NCI-H146 (cell line): ENCODE measurements at regions not wholly inside any gene's neighbourhood (a gene's known extent, or its start where the extent isn't known, plus 50 kb on each side); places are given as distances from the start of the nearest gene placed in this dataset.

Experiments used
- DNase-seq: peaks from one replicate; lab custom pipeline; 2025; lab: John Stamatoyannopoulos, UW

DNA sequence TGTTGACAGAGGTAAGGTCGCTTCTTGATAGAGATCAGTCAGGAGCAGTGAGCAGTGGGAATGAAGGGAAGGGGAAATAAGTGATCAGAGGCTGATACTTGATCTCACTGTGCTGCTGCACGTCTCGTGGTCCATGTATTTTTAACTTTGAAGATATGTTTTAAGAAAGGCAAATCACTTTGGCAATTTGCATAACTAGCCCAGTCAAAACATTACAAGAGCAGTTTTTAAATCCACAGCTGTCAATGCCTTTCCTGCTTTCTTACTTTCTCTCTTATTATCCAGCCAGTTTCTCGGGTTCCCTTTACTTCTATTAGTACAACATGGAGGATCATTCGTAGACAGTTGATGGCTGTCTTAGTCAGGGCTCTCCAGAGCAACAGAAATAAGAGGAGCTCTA, 472.8 kb downstream of the TMA16 start:
- no peak for DNase-seq

DNA sequence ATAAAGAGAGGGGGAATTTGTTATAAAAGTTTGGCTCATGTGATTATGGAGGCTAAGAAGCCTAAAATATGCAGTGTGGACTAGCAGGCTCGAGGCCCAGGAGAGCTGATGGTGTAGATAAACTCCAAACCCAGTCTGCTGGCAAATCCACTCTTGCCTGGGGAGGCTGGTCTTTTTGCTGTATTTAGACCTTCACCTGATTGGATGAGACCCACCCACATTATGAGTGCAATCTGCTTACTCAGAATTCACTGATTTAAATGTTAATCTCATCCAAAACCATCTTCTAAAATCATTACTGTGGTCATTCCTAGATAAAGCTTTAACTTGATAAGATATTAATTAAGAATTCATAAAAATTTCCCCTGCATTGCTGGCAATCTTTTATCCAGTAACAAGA, 473.2 kb downstream of the TMA16 start:
- no peak for DNase-seq

DNA sequence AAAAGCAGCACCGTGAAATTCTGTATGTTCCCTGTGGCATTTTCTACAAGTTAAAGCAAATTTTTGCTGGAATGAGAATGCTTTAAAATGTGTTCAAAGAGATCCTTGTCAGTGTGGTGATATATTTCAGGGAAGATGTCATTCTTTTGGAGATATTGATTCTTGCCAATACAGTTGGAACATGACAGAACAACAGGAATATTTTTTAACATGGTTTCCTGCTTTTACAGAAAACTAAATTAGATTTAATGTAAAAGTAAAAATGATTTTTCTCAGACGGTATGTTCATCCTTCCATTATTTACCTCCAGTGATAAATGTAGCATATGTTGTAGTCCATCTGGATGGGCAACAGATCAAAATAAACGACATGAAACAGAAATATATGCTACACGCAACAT, 474.8 kb downstream of the TMA16 start:
- DNase-seq, result no peak

DNA sequence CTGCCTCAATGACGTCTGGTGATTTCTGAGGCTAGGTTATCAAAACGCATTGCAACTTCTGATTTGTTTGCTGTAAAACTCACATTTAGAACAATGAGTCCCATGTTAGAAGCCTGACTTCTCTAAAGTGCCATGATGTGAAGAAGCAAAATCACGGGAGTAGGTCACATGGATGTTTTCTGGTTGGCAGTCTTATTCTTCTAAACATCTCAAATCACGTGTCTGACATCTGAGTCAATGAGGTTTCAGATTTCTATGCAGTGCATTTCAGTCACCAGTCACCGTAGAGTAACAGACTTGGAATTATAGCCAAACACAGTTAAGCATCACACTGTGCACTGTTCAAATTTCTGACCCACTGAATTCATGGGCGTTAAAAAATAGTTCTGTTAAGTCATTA, 482.1 kb downstream of the TMA16 start:
- no peak for DNase-seq

DNA sequence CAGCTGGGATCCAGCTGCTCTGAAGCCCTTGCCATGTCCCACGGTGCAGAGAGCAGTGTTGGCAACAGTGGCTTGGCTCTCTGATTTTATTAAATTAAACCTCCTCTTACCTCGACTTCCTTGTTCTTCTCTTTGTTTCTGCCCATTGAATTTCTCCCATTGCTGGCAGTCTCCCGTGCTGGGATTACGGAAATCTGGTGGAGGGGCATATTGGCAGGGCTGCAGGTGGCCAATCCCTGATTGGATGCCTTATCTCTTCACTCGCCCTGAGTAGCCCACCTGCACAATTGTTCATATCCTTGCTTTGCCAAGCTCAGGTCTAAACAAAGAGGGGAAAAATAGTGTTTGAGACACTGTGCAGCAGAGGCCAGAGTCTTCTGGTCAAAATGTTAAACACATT, 493.9 kb downstream of the TMA16 start:
- DNase-seq, result no peak

DNA sequence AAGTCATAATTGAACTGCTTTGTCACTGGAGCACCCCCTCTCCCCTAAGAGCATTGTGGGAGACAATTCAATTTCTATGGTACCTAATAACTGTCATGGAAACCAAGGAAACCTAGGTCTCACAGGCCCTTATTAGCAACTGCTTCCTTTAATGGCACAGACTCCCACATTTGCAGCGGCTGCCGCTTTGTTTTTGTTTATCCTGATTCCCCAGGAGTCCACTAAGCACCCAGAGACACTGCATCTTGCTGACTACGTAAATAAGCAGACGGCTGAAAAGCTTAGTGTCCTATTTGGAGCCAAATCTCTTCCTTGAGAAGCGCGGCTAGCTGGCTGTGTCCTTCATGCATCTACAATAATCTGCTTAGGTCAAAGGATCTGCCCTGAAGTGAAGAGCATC, 494.4 kb downstream of the TMA16 start:
- DNase-seq, result no peak

DNA sequence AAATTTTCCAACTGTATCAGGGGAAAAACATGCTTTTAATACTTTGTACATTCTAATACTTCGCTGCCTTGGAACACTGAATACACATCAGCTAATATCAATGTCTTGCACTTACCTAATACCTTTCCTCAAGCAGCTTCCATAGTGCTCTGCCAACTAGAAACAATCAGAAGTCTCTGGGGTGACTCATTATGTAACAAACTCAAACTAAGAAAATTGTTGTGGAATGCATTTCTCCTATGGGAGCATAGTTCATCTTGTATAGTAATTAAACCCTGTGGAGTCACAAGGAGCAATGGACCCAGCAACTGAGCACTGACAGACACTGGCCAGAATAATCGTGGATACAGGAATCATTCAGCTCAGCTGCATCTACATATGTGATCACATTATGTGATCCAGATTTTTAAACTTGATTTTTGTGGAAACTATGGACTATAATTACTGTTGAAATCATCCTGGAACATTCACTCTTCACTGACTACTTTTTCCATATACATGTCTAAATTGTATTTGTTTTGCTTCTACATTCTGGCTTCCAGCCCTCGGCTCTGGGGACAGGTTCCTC, 496.9 kb downstream of the TMA16 start:
- no peak for DNase-seq

DNA sequence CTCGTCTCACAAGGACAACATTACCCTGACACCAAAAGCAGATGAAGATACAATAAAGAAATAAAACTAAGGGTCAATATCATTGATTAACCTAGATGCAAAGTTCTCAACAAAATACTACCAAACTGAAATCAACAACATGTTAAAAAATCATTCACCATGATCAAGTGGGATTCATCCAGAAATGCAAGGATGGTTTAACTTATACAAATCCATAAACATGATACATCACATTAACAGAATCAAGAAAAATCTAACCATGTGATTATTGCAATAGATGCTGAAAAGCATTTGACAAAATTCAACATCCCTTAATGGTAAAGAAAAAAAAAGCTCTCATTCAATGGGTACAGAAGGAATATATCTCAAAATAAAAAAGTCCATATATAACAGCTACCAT, 514.9 kb downstream of the TMA16 start:
- DNase-seq, result no peak

DNA sequence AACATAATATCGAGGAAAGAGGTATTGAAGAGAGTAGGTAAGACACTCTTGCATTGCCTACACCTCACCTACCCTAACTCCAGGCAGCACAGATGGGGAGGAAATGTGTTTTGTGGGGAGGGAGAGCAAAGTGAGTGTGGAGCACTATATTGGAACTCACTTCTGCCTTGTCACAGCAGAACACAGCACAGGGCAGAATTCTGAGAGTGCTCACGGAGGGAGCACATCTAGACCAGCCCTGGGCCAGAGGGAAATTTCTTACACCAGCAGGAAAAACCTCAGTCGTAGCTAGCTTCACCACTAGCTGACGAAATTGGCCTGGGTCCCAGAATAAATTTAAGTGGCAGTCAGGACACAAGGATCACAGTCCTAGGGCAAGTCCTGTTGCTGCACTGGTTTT, 517.3 kb downstream of the TMA16 start:
- no peak for DNase-seq

DNA sequence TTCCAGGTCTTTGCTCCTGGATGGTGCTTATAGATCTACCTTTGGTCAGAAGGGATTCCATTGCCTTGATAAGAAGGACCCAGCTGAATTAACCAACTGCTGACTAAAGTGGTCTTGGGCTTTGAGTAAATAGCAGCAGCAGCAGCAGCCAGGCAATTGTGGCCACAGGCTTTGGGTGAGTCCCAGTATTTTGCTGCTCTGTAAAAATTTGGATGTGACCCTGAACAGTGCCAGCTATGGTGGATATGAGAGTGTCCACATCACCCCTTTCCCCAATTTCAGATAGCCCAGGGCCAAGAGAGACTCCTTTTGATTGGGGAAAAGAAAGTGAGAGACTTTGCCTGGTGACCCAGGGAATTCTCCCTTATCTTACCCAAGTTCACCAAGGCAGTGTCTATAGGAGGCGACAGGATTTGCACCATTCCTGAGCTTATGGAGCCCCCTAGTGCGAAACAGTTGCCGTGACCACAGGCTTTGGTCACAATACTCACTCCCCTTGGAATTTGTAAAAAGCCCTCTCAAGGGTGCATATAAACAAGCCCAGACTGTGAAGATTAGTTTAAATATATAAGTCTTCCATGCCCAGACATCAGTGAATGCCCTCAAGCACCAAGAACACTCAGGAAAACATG, 518.0 kb downstream of the TMA16 start:
- no peak for DNase-seq

DNA sequence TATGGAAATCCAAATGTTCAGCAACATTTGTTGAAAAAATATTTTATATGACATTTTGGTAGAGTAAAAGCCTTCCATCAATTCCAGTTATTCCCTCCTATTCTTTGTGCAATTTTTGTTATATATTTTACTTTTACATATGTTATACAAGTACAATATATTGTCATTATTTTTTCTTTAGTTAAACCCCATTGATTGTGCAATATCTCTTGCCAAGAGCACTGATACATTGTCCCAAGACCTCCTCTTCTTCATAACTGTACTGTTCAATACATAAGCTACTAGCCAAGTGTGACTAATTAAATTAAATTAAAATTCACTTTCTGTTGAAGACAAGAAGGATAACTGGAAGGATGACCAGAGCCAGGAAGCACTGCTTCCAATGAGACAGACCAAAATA, 527.5 kb downstream of the TMA16 start:
- DNase-seq, result no peak

DNA sequence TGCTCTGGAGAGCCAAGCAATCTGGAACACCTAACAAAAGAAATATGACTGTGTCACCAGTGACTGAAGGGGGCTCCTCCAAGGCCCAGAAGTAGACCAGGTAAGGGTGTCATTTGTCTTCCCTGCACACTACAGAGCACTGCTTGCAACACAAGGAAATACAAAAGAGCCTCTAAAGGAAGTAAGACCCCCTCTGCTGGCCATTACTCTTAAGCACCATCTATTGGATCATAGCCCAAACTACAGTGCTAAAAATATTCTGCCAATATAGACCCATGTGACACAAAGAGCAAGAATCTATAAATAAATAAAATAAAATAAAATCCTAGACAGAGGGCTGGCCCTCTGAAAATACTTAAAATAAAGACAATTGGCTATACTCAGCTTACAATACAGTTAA, 528.7 kb downstream of the TMA16 start:
- no peak for DNase-seq

DNA sequence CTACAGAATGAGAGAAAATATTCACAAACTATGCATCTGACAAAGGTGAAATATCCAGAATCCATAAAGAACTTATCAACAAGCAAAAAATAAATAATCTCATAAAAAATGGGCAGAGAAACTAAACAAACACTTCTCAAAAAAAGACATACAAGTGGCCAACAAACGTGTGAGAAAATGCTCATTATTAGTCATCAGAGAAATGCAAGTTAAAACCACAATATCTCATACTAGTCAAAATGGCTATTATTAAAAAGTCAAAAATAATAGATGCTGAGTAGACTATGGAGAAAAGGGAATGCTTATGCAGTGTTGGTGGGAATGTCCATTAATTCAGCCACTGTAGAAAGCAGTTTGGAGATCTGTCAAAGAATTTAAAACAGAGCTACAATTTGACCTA, 533.3 kb downstream of the TMA16 start:
- no peak for DNase-seq

DNA sequence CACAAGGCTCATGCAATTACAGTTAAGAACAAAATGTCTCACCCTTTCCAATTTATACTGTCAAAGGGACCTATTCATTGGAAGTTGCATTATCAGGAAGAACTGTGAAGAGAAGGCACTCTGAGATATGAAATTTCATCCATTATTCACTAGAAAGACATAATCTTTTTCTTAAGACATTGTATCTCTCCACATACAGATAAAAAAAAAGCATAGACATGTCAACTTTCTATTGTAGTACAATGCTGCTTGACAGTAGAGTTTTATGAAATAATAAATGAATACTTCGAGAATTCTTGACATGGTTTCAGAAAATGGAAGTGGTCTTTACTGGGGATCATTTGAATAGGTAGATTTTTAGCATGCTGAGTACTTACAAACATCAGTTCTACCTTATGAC, 545.0 kb downstream of the TMA16 start:
- no peak for DNase-seq

DNA sequence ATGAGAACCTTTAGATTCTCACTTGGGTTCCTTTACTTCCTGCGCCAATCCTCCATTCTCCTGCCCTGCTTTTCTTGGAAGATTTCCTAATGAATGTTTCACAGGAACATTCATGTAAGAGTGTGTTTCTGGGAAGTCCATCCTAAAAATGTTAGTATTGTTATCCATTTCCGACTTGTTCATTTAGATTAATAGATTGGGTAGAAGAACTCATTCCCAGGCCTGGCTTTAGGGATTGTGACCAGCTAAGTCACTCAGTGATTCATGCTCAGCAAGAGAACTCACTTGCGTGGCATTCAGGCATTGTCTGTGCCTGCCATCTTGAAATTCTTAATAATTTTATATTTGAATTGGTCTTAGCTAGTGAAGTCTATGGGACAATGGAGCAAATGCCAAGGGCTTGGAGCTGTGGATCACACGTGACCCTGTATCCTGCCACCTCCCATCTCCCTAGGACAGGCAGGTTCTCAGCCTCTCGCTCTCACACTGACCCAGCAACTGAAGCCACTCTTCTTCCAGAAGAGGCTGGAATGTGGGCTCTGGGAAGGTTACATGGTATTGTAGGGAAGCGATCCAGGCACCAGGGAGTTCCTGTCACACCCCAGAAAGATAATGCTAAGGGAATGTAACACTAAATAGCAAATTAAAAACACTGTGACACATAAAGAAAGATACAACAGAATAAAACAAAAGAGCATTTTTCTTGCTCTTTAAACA, 562.1 kb downstream of the TMA16 start:
- DNase-seq, result no peak

DNA sequence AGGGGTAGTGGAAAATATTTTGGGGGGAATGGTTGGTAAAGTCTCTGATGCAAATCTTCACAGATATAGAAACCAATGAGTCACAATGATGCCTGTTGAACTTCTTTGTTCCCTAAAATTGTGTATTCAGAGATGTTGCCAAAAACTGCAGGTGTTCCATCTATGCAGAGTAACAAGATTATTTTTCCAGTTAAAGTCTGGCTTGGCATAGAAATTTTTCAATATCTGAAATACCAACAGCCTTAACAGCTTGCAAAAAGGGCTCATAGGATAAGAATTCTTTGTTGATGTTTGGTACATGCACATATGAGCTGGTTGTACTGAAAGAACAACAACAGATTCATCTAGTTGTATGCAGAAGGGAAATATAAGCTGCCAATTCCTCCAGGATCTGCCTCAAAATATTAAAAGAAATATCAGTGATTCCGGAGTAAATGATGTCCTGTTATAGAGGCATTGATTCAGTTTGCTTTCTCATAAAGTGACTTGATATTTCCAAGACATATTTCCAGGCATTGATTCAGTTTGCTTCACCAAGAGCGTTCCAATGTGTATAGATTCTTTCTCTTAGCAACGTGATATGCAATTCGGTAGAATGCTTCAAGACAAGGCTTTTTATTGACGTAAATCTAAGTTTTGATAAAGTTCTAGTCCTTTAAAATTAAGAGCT, 564.4 kb downstream of the TMA16 start:
- no peak for DNase-seq

DNA sequence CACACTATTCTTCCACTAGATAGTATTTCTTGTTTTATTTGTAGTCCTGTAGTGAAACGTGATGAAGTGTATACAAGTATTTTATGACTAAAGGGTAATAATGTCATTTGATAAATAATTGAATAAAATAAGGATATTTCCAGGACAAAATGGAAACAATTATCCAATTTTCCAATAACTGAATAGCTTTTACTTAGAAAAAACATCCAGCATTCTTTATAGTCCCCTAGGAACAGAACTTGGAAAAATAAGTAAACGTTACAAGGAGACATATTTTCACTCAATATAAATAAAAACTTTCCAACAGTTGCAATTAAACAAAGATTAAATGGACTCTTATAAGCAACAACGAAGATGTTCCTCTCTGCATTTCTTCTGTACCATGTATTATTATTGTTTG, 566.0 kb downstream of the TMA16 start:
- DNase-seq, result no peak

DNA sequence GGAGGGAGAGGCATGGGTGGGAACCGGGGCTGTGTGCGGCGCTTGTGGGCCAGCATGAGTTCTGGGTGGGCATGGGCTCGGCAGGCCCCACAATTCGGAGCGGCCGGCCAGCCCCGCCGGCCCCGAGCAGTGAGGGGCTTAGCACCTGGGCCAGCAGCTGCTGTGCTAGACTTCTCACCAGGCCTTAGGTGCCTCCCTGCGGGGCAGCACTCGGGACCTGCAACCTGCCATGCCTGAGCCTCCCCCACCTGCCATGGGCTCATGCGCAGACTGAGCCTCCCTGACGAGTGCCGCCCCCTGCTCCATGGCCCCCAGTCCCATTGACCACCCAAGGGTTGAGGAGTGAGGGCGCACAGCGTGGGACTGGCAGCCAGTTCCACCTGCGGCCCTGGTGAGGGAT, 573.9 kb downstream of the TMA16 start:
- DNase-seq, result no peak

DNA sequence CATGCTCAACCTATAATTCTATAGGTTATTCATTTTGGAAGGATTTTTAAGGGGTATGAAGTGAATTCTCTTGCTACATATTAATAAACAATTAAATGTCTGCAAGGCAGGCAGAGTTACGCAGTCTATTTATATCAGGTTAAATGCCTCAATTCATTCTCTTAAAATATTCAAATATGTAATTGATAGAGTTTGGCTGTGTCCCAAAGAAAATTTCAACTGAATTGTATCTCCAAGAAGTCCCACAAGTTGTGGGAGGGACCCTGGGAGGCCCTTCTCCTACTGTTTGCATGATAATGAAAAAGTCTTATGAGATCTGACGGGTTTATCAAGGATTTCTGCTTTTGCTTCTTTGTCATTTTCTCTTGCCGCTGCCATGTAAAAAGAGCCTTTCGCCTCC, 576.1 kb downstream of the TMA16 start:
- DNase-seq, result no peak

DNA sequence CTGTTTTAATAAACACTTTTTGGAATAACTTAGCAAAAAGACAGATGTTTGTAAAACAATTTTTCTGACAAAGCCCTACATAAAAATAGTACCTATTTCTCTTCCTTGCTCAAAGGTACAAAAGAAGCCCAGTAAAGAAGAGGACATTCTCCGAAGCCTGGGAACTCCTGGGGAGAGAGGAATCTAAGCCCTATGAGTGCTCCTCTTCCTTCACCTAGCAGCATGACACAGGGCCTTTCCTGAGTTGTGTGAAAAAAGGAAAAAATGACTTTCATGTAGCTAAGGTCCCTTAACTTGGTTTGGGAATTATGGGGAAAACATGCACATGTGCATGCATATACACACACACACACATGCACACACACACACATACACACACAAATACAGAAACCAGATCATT, 586.9 kb downstream of the TMA16 start:
- DNase-seq, result no peak

DNA sequence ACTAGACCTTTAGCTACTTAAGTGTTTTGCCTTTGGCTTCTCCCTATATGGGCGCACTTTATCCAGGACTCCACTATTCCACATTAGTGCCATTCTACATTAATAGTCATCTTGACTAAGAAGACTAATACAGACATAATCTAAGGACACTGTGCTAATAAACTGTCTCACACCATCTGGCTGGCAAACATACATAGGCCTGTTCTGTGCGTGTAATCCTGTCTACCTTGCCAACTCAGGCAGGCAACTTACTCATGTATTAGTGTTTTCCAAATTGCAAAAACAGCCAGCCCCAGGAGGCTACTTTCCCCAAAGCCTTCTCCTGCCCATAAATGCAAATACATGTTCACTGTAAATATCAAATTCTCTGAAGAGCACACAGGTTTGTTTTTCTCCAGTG, 587.3 kb downstream of the TMA16 start:
- DNase-seq, result no peak

DNA sequence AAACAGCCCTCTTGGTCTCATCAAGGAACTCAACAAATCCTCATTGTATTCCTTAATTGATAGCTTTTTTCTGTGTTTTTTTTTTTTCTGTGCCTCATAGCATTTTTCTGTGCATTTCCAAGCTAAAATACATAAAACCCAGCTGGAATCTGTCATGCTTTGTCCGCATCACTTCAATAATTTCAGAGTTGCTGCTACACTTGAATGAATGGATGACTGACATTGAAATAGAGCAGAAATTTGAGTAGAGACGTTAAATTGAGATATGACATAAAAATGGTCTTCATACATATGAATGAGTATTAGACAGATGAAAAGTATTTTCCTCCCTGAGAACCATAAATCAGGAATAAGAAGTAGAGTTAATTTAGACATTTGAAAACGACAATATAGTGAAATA, 593.2 kb downstream of the TMA16 start:
- peak; percentile 13 for DNase-seq
